GM18867 (cell line): ENCODE measurements at regions not wholly inside any gene's neighbourhood (a gene's known extent, or its start where the extent isn't known, plus 50 kb on each side); places are given as distances from the start of the nearest gene placed in this dataset.

Source experiments
- ATAC-seq: cut with Tn5 transposase; IDR thresholded peaks from one replicate; pipeline ENCODE4 v1.9.1; 2021; ENCODE audit warnings: mild to moderate bottlenecking, moderate library complexity; ENCODE audit not compliant: unreplicated experiment

GRCh38 chr7:41756650-41757182 is 53.8 kb upstream of the INHBA start:
- ATAC-seq: no peak

- no peak for ATAC-seq
Measured at GRCh38 chr7:41755096-41755495, 52.2 kb upstream of the INHBA start.

GRCh38 chr7:41754046-41754445 is 51.2 kb upstream of the INHBA start:
- no peak for ATAC-seq
